Ovary (tissue), 3 donors: ENCODE measurements at regions not wholly inside any gene's neighbourhood (a gene's known extent, or its start where the extent isn't known, plus 50 kb on each side); places are given as distances from the start of the nearest gene placed in this dataset.

Experiments used
- CTCF ChIP-seq, 3 donors: fragments of 450-650 bp in 2 of 3; fragments of 200-600 bp in 1 of 3; IDR thresholded peaks; one replicate each; pipeline versions ENCODE4 v1.5.1 to v1.8.0; 2016 to 2022; ENCODE audit warnings: antibody characterized with exemption in 3 of 3, mild to moderate bottlenecking in 1 of 3
- EP300 ChIP-seq: sonication (generic); formaldehyde crosslinking; IDR thresholded peaks from one replicate; pipeline ENCODE4 v1.6.1; 2017; ENCODE audit warnings: antibody characterized with exemption
- POLR2A ChIP-seq: fragments of 450-650 bp; IDR thresholded peaks from one replicate; pipeline ENCODE4 v1.6.1; 2017; ENCODE audit warnings: antibody characterized with exemption, mild to moderate bottlenecking, moderate library complexity
- donor health status: DM: no; HTN: no; CAD: no.

GRCh38 chr11:115718106-115718505, 213.9 kb upstream of the CADM1 start:
- no peak for TF ChIP-seq CTCF (IDR thresholded peaks at IDR 0.05)
- TF ChIP-seq POLR2A = no peak
- TF ChIP-seq EP300 = no peak
